ENCODE measurements at regions not wholly inside any gene's neighbourhood (a gene's known extent, or its start where the extent isn't known, plus 50 kb on each side); places are given as distances from the start of the nearest gene placed in this dataset.

GRCh38 chr13:63460462-63461090 lies 2044.9 kb upstream of the PCDH20 start:
- no peaks in the 10 kb centered on the region for H3K27me3 ChIP-seq (ENCODE audit: insufficient read depth, low read length)
- no peaks in the 10 kb centered on the region for H3K4me1 ChIP-seq (ENCODE audit: insufficient read depth, low read length)
- H3K79me2 ChIP-seq (ENCODE audit: insufficient read depth, low read length): no peaks in the 10 kb centered on the region
- no peaks in the 10 kb centered on the region for H3K9me3 ChIP-seq (ENCODE audit: insufficient read depth, low read depth, low read length)
- H3K4me3 Mint-ChIP-seq (ENCODE audit: unreplicated experiment): no peak overlapping the region
- H2AFZ ChIP-seq (ENCODE audit: low read depth, low read length): no peak overlapping the region
- H3K4me2 ChIP-seq (ENCODE audit: low read length): no peak overlapping the region
- no peak overlapping the region for H3K27ac Mint-ChIP-seq (ENCODE audit: unreplicated experiment)
- H4K20me1 ChIP-seq (ENCODE audit: insufficient read depth, low read length): no peaks in the 10 kb centered on the region
- TF ChIP-seq EZH2 (IDR thresholded peaks at IDR 0.05; ENCODE audit: insufficient read depth, low read length): no peak
- TF ChIP-seq CTCF (IDR thresholded peaks at IDR 0.05; ENCODE audit: insufficient read depth, low read depth, low read length): no peak
- H3K4me1 Mint-ChIP-seq (ENCODE audit: low read depth, unreplicated experiment): no peaks in the 10 kb centered on the region
- no peaks in the 10 kb centered on the region for H3K36me3 ChIP-seq (ENCODE audit: insufficient read depth, low read length)
- peaks cover 2% of the 10 kb centered on the region for H3K9me3 Mint-ChIP-seq (ENCODE audit: unreplicated experiment)
- no peak overlapping the region for H3K4me3 ChIP-seq (ENCODE audit: insufficient read depth, low read depth, low read length)
- no peak overlapping the region for H3K9ac ChIP-seq (ENCODE audit: low read length)
- no peak for FAIRE-seq
- no peaks in the 10 kb centered on the region for H3K27me3 Mint-ChIP-seq (ENCODE audit: low read depth, unreplicated experiment)
- H3K36me3 Mint-ChIP-seq (ENCODE audit: low read depth, unreplicated experiment): no peaks in the 10 kb centered on the region
- no peak overlapping the region for H3K27ac ChIP-seq (ENCODE audit: low read depth, low read length)
- peak; percentile 4 for DNase-seq (ENCODE audit: low read depth)

GRCh38 chr13:63457186-63457585 lies 2041.5 kb upstream of the PCDH20 start:
- H3K4me3 ChIP-seq (ENCODE audit: insufficient read depth, low read depth, low read length): no peak overlapping the region
- no peaks in the 10 kb centered on the region for H3K4me1 Mint-ChIP-seq (ENCODE audit: low read depth, unreplicated experiment)
- H3K36me3 Mint-ChIP-seq (ENCODE audit: low read depth, unreplicated experiment): no peaks in the 10 kb centered on the region
- no peak overlapping the region for H3K4me2 ChIP-seq (ENCODE audit: low read length)
- H3K27ac ChIP-seq (ENCODE audit: low read depth, low read length): no peak overlapping the region
- H3K27me3 ChIP-seq (ENCODE audit: insufficient read depth, low read length): no peaks in the 10 kb centered on the region
- no peak overlapping the region for H3K9ac ChIP-seq (ENCODE audit: low read length)
- no peaks in the 10 kb centered on the region for H3K27me3 Mint-ChIP-seq (ENCODE audit: low read depth, unreplicated experiment)
- H2AFZ ChIP-seq (ENCODE audit: low read depth, low read length): no peak overlapping the region
- H3K36me3 ChIP-seq (ENCODE audit: insufficient read depth, low read length): no peaks in the 10 kb centered on the region
- H4K20me1 ChIP-seq (ENCODE audit: insufficient read depth, low read length): no peaks in the 10 kb centered on the region
- H3K4me1 ChIP-seq (ENCODE audit: insufficient read depth, low read length): no peaks in the 10 kb centered on the region
- H3K4me3 Mint-ChIP-seq (ENCODE audit: unreplicated experiment): no peak overlapping the region
- no peak for FAIRE-seq
- H3K9me3 ChIP-seq (ENCODE audit: insufficient read depth, low read depth, low read length): no peaks in the 10 kb centered on the region
- H3K9me3 Mint-ChIP-seq (ENCODE audit: unreplicated experiment): no peaks in the 10 kb centered on the region
- no peak overlapping the region for H3K27ac Mint-ChIP-seq (ENCODE audit: unreplicated experiment)
- DNase-seq (ENCODE audit: low read depth): no peak
- H3K79me2 ChIP-seq (ENCODE audit: insufficient read depth, low read length): no peaks in the 10 kb centered on the region
- TF ChIP-seq CTCF (IDR thresholded peaks at IDR 0.05; ENCODE audit: insufficient read depth, low read depth, low read length) (no peak), EZH2 (IDR thresholded peaks at IDR 0.05; ENCODE audit: insufficient read depth, low read length) (no peak)

- H3K27me3 ChIP-seq (ENCODE audit: insufficient read depth, low read length): no peaks in the 10 kb centered on the region
- H3K36me3 Mint-ChIP-seq (ENCODE audit: low read depth, unreplicated experiment): no peaks in the 10 kb centered on the region
- H3K27me3 Mint-ChIP-seq (ENCODE audit: low read depth, unreplicated experiment): no peaks in the 10 kb centered on the region
- H3K27ac Mint-ChIP-seq (ENCODE audit: unreplicated experiment): no peak overlapping the region
- H3K4me1 ChIP-seq (ENCODE audit: insufficient read depth, low read length): no peaks in the 10 kb centered on the region
- H3K27ac ChIP-seq (ENCODE audit: low read depth, low read length): no peak overlapping the region
- peak; percentile 21 for TF ChIP-seq CTCF (IDR thresholded peaks at IDR 0.05; ENCODE audit: insufficient read depth, low read depth, low read length)
- no peak for TF ChIP-seq EZH2 (IDR thresholded peaks at IDR 0.05; ENCODE audit: insufficient read depth, low read length)
- DNase-seq (ENCODE audit: low read depth): no peak
- H3K36me3 ChIP-seq (ENCODE audit: insufficient read depth, low read length): no peaks in the 10 kb centered on the region
- no peaks in the 10 kb centered on the region for H4K20me1 ChIP-seq (ENCODE audit: insufficient read depth, low read length)
- no peaks in the 10 kb centered on the region for H3K9me3 Mint-ChIP-seq (ENCODE audit: unreplicated experiment)
- H3K9me3 ChIP-seq (ENCODE audit: insufficient read depth, low read depth, low read length): no peaks in the 10 kb centered on the region
- no peak overlapping the region for H2AFZ ChIP-seq (ENCODE audit: low read depth, low read length)
- no peak overlapping the region for H3K9ac ChIP-seq (ENCODE audit: low read length)
- H3K4me2 ChIP-seq (ENCODE audit: low read length): no peak overlapping the region
- H3K79me2 ChIP-seq (ENCODE audit: insufficient read depth, low read length): no peaks in the 10 kb centered on the region
- H3K4me3 ChIP-seq (ENCODE audit: insufficient read depth, low read depth, low read length): no peak overlapping the region
- no peak for FAIRE-seq
- H3K4me3 Mint-ChIP-seq (ENCODE audit: unreplicated experiment): no peak overlapping the region
- no peaks in the 10 kb centered on the region for H3K4me1 Mint-ChIP-seq (ENCODE audit: low read depth, unreplicated experiment)
Measured at GRCh38 chr13:63455938-63456337, 2040.3 kb upstream of the PCDH20 start.

All from astrocyte (in vitro differentiated cells and primary cell).